ENCODE measurements at regions not wholly inside any gene's neighbourhood (a gene's known extent, or its start where the extent isn't known, plus 50 kb on each side); places are given as distances from the start of the nearest gene placed in this dataset.

GRCh38 chr1:171431994-171432393 lies 53.3 kb upstream of the PRRC2C start:
- H3K9me3 ChIP-seq (ENCODE audit: insufficient read depth, low read depth, low read length) = no peaks in the 10 kb centered on the region
- no peak overlapping the region for H3K9ac ChIP-seq (ENCODE audit: low read length)
- TF ChIP-seq CTCF (IDR thresholded peaks at IDR 0.05; ENCODE audit: insufficient read depth, low read depth, low read length) = no peak
- TF ChIP-seq EZH2 (IDR thresholded peaks at IDR 0.05; ENCODE audit: insufficient read depth, low read length) = no peak
- no peaks in the 10 kb centered on the region for H3K27me3 ChIP-seq (ENCODE audit: insufficient read depth, low read length)
- no peak overlapping the region for H3K4me3 ChIP-seq (ENCODE audit: insufficient read depth, low read depth, low read length)
- DNase-seq (ENCODE audit: low read depth) (no peak), FAIRE-seq (no peak)
- no peaks in the 10 kb centered on the region for H4K20me1 ChIP-seq (ENCODE audit: insufficient read depth, low read length)
- Mint-ChIP-seq H3K4me1 (ENCODE audit: low read depth, unreplicated experiment) (peaks cover 6% of the 10 kb centered on the region), H3K36me3 (ENCODE audit: low read depth, unreplicated experiment) (no peaks in the 10 kb centered on the region), H3K4me3 (ENCODE audit: unreplicated experiment) (no peak overlapping the region), H3K9me3 (ENCODE audit: unreplicated experiment) (peaks cover 12% of the 10 kb centered on the region), H3K27me3 (ENCODE audit: low read depth, unreplicated experiment) (peaks cover 2% of the 10 kb centered on the region), H3K27ac (ENCODE audit: unreplicated experiment) (no peak overlapping the region)
- no peak overlapping the region for H3K4me2 ChIP-seq (ENCODE audit: low read length)
- peaks cover 22% of the 10 kb centered on the region for H3K4me1 ChIP-seq (ENCODE audit: insufficient read depth, low read length)
- no peak overlapping the region for H3K27ac ChIP-seq (ENCODE audit: low read depth, low read length)
- H3K79me2 ChIP-seq (ENCODE audit: insufficient read depth, low read length) = no peaks in the 10 kb centered on the region
- no peak overlapping the region for H2AFZ ChIP-seq (ENCODE audit: low read depth, low read length)
- no peaks in the 10 kb centered on the region for H3K36me3 ChIP-seq (ENCODE audit: insufficient read depth, low read length)

- H3K4me3 Mint-ChIP-seq (ENCODE audit: unreplicated experiment) = no peak overlapping the region
- no peaks in the 10 kb centered on the region for H3K36me3 ChIP-seq (ENCODE audit: insufficient read depth, low read length)
- no peak overlapping the region for H2AFZ ChIP-seq (ENCODE audit: low read depth, low read length)
- H3K4me2 ChIP-seq (ENCODE audit: low read length) = no peak overlapping the region
- H3K4me1 Mint-ChIP-seq (ENCODE audit: low read depth, unreplicated experiment) = peaks cover 6% of the 10 kb centered on the region
- H3K4me1 ChIP-seq (ENCODE audit: insufficient read depth, low read length) = peaks cover 22% of the 10 kb centered on the region
- FAIRE-seq (no peak), DNase-seq (ENCODE audit: low read depth) (no peak)
- no peaks in the 10 kb centered on the region for H3K9me3 ChIP-seq (ENCODE audit: insufficient read depth, low read depth, low read length)
- H3K27ac Mint-ChIP-seq (ENCODE audit: unreplicated experiment) = no peak overlapping the region
- H3K9ac ChIP-seq (ENCODE audit: low read length) = no peak overlapping the region
- H3K36me3 Mint-ChIP-seq (ENCODE audit: low read depth, unreplicated experiment) = no peaks in the 10 kb centered on the region
- H4K20me1 ChIP-seq (ENCODE audit: insufficient read depth, low read length) = no peaks in the 10 kb centered on the region
- TF ChIP-seq EZH2 (IDR thresholded peaks at IDR 0.05; ENCODE audit: insufficient read depth, low read length) (no peak), CTCF (IDR thresholded peaks at IDR 0.05; ENCODE audit: insufficient read depth, low read depth, low read length) (no peak)
- H3K9me3 Mint-ChIP-seq (ENCODE audit: unreplicated experiment) = peaks cover 12% of the 10 kb centered on the region
- H3K79me2 ChIP-seq (ENCODE audit: insufficient read depth, low read length) = no peaks in the 10 kb centered on the region
- no peak overlapping the region for H3K4me3 ChIP-seq (ENCODE audit: insufficient read depth, low read depth, low read length)
- no peaks in the 10 kb centered on the region for H3K27me3 ChIP-seq (ENCODE audit: insufficient read depth, low read length)
- no peak overlapping the region for H3K27ac ChIP-seq (ENCODE audit: low read depth, low read length)
- peaks cover 2% of the 10 kb centered on the region for H3K27me3 Mint-ChIP-seq (ENCODE audit: low read depth, unreplicated experiment)
Observed at GRCh38 chr1:171432473-171432872, 52.9 kb upstream of the PRRC2C start.

- Histone ChIP-seq H3K9ac (ENCODE audit: low read length) (no peak overlapping the region), H3K4me2 (ENCODE audit: low read length) (no peak overlapping the region), H2AFZ (ENCODE audit: low read depth, low read length) (no peak overlapping the region), H3K27me3 (ENCODE audit: insufficient read depth, low read length) (no peaks in the 10 kb centered on the region), H3K27ac (ENCODE audit: low read depth, low read length) (peak overlapping the region; percentile 96), H4K20me1 (ENCODE audit: insufficient read depth, low read length) (no peaks in the 10 kb centered on the region), H3K79me2 (ENCODE audit: insufficient read depth, low read length) (no peaks in the 10 kb centered on the region), H3K36me3 (ENCODE audit: insufficient read depth, low read length) (no peaks in the 10 kb centered on the region), H3K9me3 (ENCODE audit: insufficient read depth, low read depth, low read length) (no peaks in the 10 kb centered on the region), H3K4me3 (ENCODE audit: insufficient read depth, low read depth, low read length) (no peak overlapping the region), H3K4me1 (ENCODE audit: insufficient read depth, low read length) (peaks cover 22% of the 10 kb centered on the region)
- TF ChIP-seq EZH2 (IDR thresholded peaks at IDR 0.05; ENCODE audit: insufficient read depth, low read length) = no peak
- no peak for TF ChIP-seq CTCF (IDR thresholded peaks at IDR 0.05; ENCODE audit: insufficient read depth, low read depth, low read length)
- Mint-ChIP-seq H3K9me3 (ENCODE audit: unreplicated experiment) (peaks cover 12% of the 10 kb centered on the region), H3K27ac (ENCODE audit: unreplicated experiment) (no peak overlapping the region), H3K36me3 (ENCODE audit: low read depth, unreplicated experiment) (no peaks in the 10 kb centered on the region), H3K27me3 (ENCODE audit: low read depth, unreplicated experiment) (peaks cover 2% of the 10 kb centered on the region), H3K4me1 (ENCODE audit: low read depth, unreplicated experiment) (peaks cover 6% of the 10 kb centered on the region), H3K4me3 (ENCODE audit: unreplicated experiment) (no peak overlapping the region)
- DNase-seq (ENCODE audit: low read depth) (peak; percentile 94), FAIRE-seq (no peak)
Observed at GRCh38 chr1:171433451-171433850, 51.9 kb upstream of the PRRC2C start.
